H9 (cell line): ENCODE measurements at regions not wholly inside any gene's neighbourhood (a gene's known extent, or its start where the extent isn't known, plus 50 kb on each side); places are given as distances from the start of the nearest gene placed in this dataset.

Experiments
- DNase-seq: peaks from one replicate; pipeline ENCODE4 v3.0.0-alpha.2; 2017
- H2AFZ ChIP-seq: one replicate; pipeline ENCODE4 v1.6.1; 2013; ENCODE audit warnings: mild to moderate bottlenecking, low read length, control low read depth, moderate library complexity
- H2AK5ac ChIP-seq: 2 replicates; pipeline ENCODE4 v1.6.1; 2013; ENCODE audit warnings: low read length, control low read depth, mixed read lengths; ENCODE audit not compliant: insufficient read length
- H2BK120ac ChIP-seq: one replicate; pipeline ENCODE4 v1.6.1; 2013; ENCODE audit warnings: low read depth, mild to moderate bottlenecking, low read length, control low read depth, inconsistent platforms; ENCODE audit not compliant: poor library complexity, severe bottlenecking
- H2BK12ac ChIP-seq: 2 replicates; pipeline ENCODE4 v1.6.1; 2013; ENCODE audit warnings: low read length, control low read depth, mixed read lengths, low read depth; ENCODE audit not compliant: insufficient read length
- H2BK15ac ChIP-seq: 2 replicates; pipeline ENCODE4 v1.6.1; 2013; ENCODE audit warnings: low read depth, low read length, control low read depth
- H2BK20ac ChIP-seq: one replicate; pipeline ENCODE4 v1.6.1; 2013; ENCODE audit warnings: low read depth, mild to moderate bottlenecking, low read length, control low read depth, inconsistent platforms; ENCODE audit not compliant: poor library complexity, severe bottlenecking
- H2BK5ac ChIP-seq: 2 replicates; pipeline ENCODE4 v1.6.1; 2013; ENCODE audit warnings: low read length, control low read depth, mixed read lengths; ENCODE audit not compliant: insufficient read length
- H3K14ac ChIP-seq: 2 replicates; pipeline ENCODE4 v1.6.1; 2013; ENCODE audit warnings: low read length, control low read depth; ENCODE audit not compliant: insufficient read depth
- H3K18ac ChIP-seq: 2 replicates; pipeline ENCODE4 v1.6.1; 2013; ENCODE audit warnings: low read depth, mild to moderate bottlenecking, mixed read lengths, low read length, control low read depth; ENCODE audit not compliant: insufficient read length
- H3K23ac ChIP-seq: 2 replicates; pipeline ENCODE4 v1.6.1; 2013; ENCODE audit warnings: low read length, control low read depth, mixed read lengths, low read depth; ENCODE audit not compliant: insufficient read length
- H3K23me2 ChIP-seq: 2 replicates; pipeline ENCODE4 v1.6.1; 2013; ENCODE audit warnings: low read depth, mild to moderate bottlenecking, mixed read lengths, low read length, control low read depth; ENCODE audit not compliant: insufficient read length, poor library complexity, severe bottlenecking
- H3K27ac ChIP-seq: 2 replicates; pipeline ENCODE4 v1.5.1; 2013; ENCODE audit warnings: low read length, control low read depth, mixed read lengths, low read depth; ENCODE audit not compliant: insufficient read length
- H3K27me3 ChIP-seq: 2 replicates; pipeline ENCODE4 v1.6.1; 2013; ENCODE audit warnings: low read length, control low read depth, inconsistent platforms; ENCODE audit not compliant: insufficient read depth
- H3K4ac ChIP-seq: 2 replicates; pipeline ENCODE4 v1.6.1; 2013; ENCODE audit warnings: low read depth, mild to moderate bottlenecking, control low read depth, inconsistent platforms, low read length, moderate library complexity
- H3K4me1 ChIP-seq: 2 replicates; pipeline ENCODE4 v1.6.1; 2013; ENCODE audit warnings: low read length, control low read depth, inconsistent platforms; ENCODE audit not compliant: insufficient read depth
- H3K4me2 ChIP-seq: 2 replicates; pipeline ENCODE4 v1.6.1; 2013; ENCODE audit warnings: low read length, control low read depth, mixed read lengths; ENCODE audit not compliant: insufficient read length, insufficient read depth
- H3K56ac ChIP-seq: 2 replicates; pipeline ENCODE4 v1.6.1; 2013; ENCODE audit warnings: low read depth, mild to moderate bottlenecking, mixed read lengths, low read length, control low read depth; ENCODE audit not compliant: insufficient read length
- H3K79me1 ChIP-seq: 2 replicates; pipeline ENCODE4 v1.6.1; 2013; ENCODE audit warnings: low read depth, mild to moderate bottlenecking, moderate library complexity, low read length, control low read depth, inconsistent platforms; ENCODE audit not compliant: insufficient read depth, poor library complexity, severe bottlenecking
- H3K79me2 ChIP-seq: 2 replicates; pipeline ENCODE4 v1.6.1; 2013; ENCODE audit warnings: low read length, control low read depth, inconsistent platforms; ENCODE audit not compliant: insufficient read depth
- H3K9ac ChIP-seq: 2 replicates; pipeline ENCODE4 v1.6.1; 2013; ENCODE audit warnings: low read length, control low read depth, mixed read lengths; ENCODE audit not compliant: insufficient read length; ENCODE audit errors: extremely low read depth
- H3K9me3 ChIP-seq: one replicate; pipeline ENCODE4 v1.6.1; 2013; ENCODE audit warnings: low read depth, low read length, inconsistent platforms; ENCODE audit not compliant: control insufficient read depth
- H3T11ph ChIP-seq: one replicate; pipeline ENCODE4 v1.6.1; 2013; ENCODE audit warnings: mild to moderate bottlenecking, low read length, control low read depth, inconsistent platforms
- H4K20me1 ChIP-seq: one replicate; pipeline ENCODE4 v1.6.1; 2013; ENCODE audit not compliant: control insufficient read depth, insufficient read length, insufficient read depth
- H4K5ac ChIP-seq: 2 replicates; pipeline ENCODE4 v1.6.1; 2013; ENCODE audit warnings: low read depth, mild to moderate bottlenecking, mixed read lengths, low read length, control low read depth; ENCODE audit not compliant: insufficient read length
- H4K8ac ChIP-seq: replicated peaks from 2 replicates; pipeline ENCODE4 v1.6.1; 2013; ENCODE audit warnings: low read length, control low read depth, mixed read lengths, low read depth; ENCODE audit not compliant: insufficient read length
- H4K91ac ChIP-seq: 2 replicates; pipeline ENCODE4 v1.6.1; 2013; ENCODE audit warnings: low read depth, mild to moderate bottlenecking, moderate library complexity, mixed read lengths, low read length, control low read depth; ENCODE audit not compliant: insufficient read length
- H3K27ac Mint-ChIP-seq, 3 experiments: 2 replicates in 2 of 3; 3 replicates in 1 of 3; pipeline ENCODE4 v1.8.0; 2020 to 2021; ENCODE audit warnings: mixed read lengths in 3 of 3, mild to moderate bottlenecking in 1 of 3, moderate library complexity in 1 of 3
- H3K27me3 Mint-ChIP-seq: 2 replicates; pipeline ENCODE4 v1.8.0; 2021; ENCODE audit warnings: low read depth, mild to moderate bottlenecking, moderate library complexity, mixed read lengths
- H3K36me3 Mint-ChIP-seq, 3 experiments: 2 replicates in 2 of 3; 3 replicates in 1 of 3; pipeline ENCODE4 v1.8.0; 2020 to 2021; ENCODE audit warnings: low read depth in 3 of 3, mixed read lengths in 3 of 3; ENCODE audit not compliant: insufficient read depth in 1 of 3
- H3K4me1 Mint-ChIP-seq, 2 experiments: 2 replicates each; pipeline ENCODE4 v1.8.0; 2020; ENCODE audit warnings: mixed read lengths in 2 of 2
- H3K4me3 Mint-ChIP-seq, 2 experiments: 2 replicates in 1 of 2; 3 replicates in 1 of 2; pipeline ENCODE4 v1.8.0; 2020 to 2021; ENCODE audit warnings: mild to moderate bottlenecking in 2 of 2, mixed read lengths in 2 of 2, moderate library complexity in 1 of 2
- H3K9me3 Mint-ChIP-seq, 2 experiments: 2 replicates in 1 of 2; 3 replicates in 1 of 2; pipeline ENCODE4 v1.8.0; 2020; ENCODE audit warnings: mild to moderate bottlenecking in 2 of 2, mixed read lengths in 2 of 2, moderate library complexity in 1 of 2
- WGBS: extraction: QIAGEN DNeasy Blood & Tissue Kit; methylation state at CpG from one replicate; pipeline ENCODE4 v1.1.7; 2013; ENCODE audit warnings: missing lambda C conversion rate, low lambda C conversion rate, mixed read lengths; ENCODE audit not compliant: insufficient read length; ENCODE audit errors: extremely low coverage; 5-methylcytosine and 5-hydroxymethylcytosine counted together
- TF ChIP-seq, protein P1 (sequence below): fragments of 200-600 bp; sonication (generic); conservative IDR thresholded peaks from 3 replicates; pipeline ENCODE4 v1.8.0; 2021; ENCODE audit warnings: antibody characterized with exemption, mild to moderate bottlenecking

- no CpG with 5 or more reads among the region's 6 CpGs for WGBS
- Mint-ChIP-seq H3K4me3 (no peak overlapping the region), H3K9me3 (peaks cover 0 to 5% of the 10 kb centered on the region in 2 experiments; a peak in 3 of 5 replicates)
Observed at GRCh38 chr2:82875858-82876257, 1583.2 kb downstream of the SUCLG1 start.

More at GRCh38 chr2:82875858-82876257, 1583.2 kb downstream of the SUCLG1 start:
- Histone ChIP-seq H2BK12ac (no peak overlapping the region), H2AFZ (no peak overlapping the region), H3K56ac (no peak overlapping the region), H3K4me2 (no peak overlapping the region), H3K4ac (no peak overlapping the region), H4K91ac (no peak overlapping the region), H4K8ac (no peak overlapping the region), H3K23me2 (no peaks in the 10 kb centered on the region), H2AK5ac (no peak overlapping the region), H3K79me1 (no peaks in the 10 kb centered on the region), H3K27ac (no peak overlapping the region), H3K9ac (no peak overlapping the region), H4K5ac (no peak overlapping the region), H4K20me1 (no peaks in the 10 kb centered on the region), H2BK20ac (no peak overlapping the region), H3K4me1 (no peaks in the 10 kb centered on the region), H2BK120ac (no peak overlapping the region), H3K27me3 (no peaks in the 10 kb centered on the region), H3K9me3 (no peaks in the 10 kb centered on the region), H3T11ph (no peak overlapping the region), H2BK15ac (no peak overlapping the region), H3K23ac (no peak overlapping the region), H2BK5ac (no peak overlapping the region), H3K79me2 (no peaks in the 10 kb centered on the region), H3K14ac (no peak overlapping the region), H3K18ac (no peak overlapping the region)
- Mint-ChIP-seq H3K27ac (no peak overlapping the region), H3K27me3 (no peaks in the 10 kb centered on the region), H3K36me3 (peaks cover 0 to 4% (median 0%) of the 10 kb centered on the region in 3 experiments; a peak in 1 of 7 replicates), H3K4me1 (peaks cover 0 to 2% of the 10 kb centered on the region in 2 experiments; a peak in 1 of 4 replicates)
- TF ChIP-seq, protein P1, sequence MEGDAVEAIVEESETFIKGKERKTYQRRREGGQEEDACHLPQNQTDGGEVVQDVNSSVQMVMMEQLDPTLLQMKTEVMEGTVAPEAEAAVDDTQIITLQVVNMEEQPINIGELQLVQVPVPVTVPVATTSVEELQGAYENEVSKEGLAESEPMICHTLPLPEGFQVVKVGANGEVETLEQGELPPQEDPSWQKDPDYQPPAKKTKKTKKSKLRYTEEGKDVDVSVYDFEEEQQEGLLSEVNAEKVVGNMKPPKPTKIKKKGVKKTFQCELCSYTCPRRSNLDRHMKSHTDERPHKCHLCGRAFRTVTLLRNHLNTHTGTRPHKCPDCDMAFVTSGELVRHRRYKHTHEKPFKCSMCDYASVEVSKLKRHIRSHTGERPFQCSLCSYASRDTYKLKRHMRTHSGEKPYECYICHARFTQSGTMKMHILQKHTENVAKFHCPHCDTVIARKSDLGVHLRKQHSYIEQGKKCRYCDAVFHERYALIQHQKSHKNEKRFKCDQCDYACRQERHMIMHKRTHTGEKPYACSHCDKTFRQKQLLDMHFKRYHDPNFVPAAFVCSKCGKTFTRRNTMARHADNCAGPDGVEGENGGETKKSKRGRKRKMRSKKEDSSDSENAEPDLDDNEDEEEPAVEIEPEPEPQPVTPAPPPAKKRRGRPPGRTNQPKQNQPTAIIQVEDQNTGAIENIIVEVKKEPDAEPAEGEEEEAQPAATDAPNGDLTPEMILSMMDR, result no peak
- no peak for DNase-seq
